ENCODE measurements at regions not wholly inside any gene's neighbourhood (a gene's known extent, or its start where the extent isn't known, plus 50 kb on each side); places are given as distances from the start of the nearest gene placed in this dataset.

GRCh38 chr7:54115028-54115763 lies 427.0 kb upstream of the VSTM2A start:
- no peak overlapping the region for H3K4me3 ChIP-seq (ENCODE audit: low read depth, poor library complexity, severe bottlenecking)
- intact Hi-C loops (cut with DNase I; ENCODE audit: low total_unique reads) = no loop called here
- no peak for TF ChIP-seq POLR2A (IDR thresholded peaks at IDR 0.05)
- no peak for TF ChIP-seq CTCF (IDR thresholded peaks at IDR 0.05)
- DNase-seq (ENCODE audit: low spot score in 2 of 2) = no peak
- WGBS, 2 donors = 77 to 83% methylated on average over 9 of the region's 9 CpGs

- TF ChIP-seq CTCF (IDR thresholded peaks at IDR 0.05) = no peak
- no peak for TF ChIP-seq POLR2A (IDR thresholded peaks at IDR 0.05)
- no peak overlapping the region for H3K4me3 ChIP-seq (ENCODE audit: low read depth, poor library complexity, severe bottlenecking)
- intact Hi-C loops (cut with DNase I; ENCODE audit: low total_unique reads) = no loop called here
- no peak for DNase-seq (ENCODE audit: low spot score in 2 of 2)
- WGBS, 2 donors = 37 to 57% methylated on average over 2 of the region's 2 CpGs
Observed at GRCh38 chr7:54116956-54117355, 425.2 kb upstream of the VSTM2A start.

GRCh38 chr7:54129035-54129434 lies 413.1 kb upstream of the VSTM2A start:
- H3K4me3 ChIP-seq (ENCODE audit: low read depth, poor library complexity, severe bottlenecking) = no peak overlapping the region
- intact Hi-C loops (cut with DNase I; ENCODE audit: low total_unique reads) = no loop called here
- DNase-seq (ENCODE audit: low spot score in 2 of 2) = no peak
- TF ChIP-seq CTCF (IDR thresholded peaks at IDR 0.05) (no peak), POLR2A (IDR thresholded peaks at IDR 0.05) (no peak)

GRCh38 chr7:54141576-54141975 lies 400.6 kb upstream of the VSTM2A start:
- DNase-seq (ENCODE audit: low spot score in 2 of 2) = no peak
- H3K4me3 ChIP-seq (ENCODE audit: low read depth, poor library complexity, severe bottlenecking) = no peak overlapping the region
- intact Hi-C loops (cut with DNase I; ENCODE audit: low total_unique reads) = no loop called here
- no peak for TF ChIP-seq POLR2A (IDR thresholded peaks at IDR 0.05)
- no peak for TF ChIP-seq CTCF (IDR thresholded peaks at IDR 0.05)

- TF ChIP-seq POLR2A (IDR thresholded peaks at IDR 0.05) (no peak), CTCF (IDR thresholded peaks at IDR 0.05) (no peak)
- WGBS, 2 donors = 88% methylated on average over 8 of the region's 8 CpGs
- no peak for DNase-seq (ENCODE audit: low spot score in 2 of 2)
- H3K4me3 ChIP-seq (ENCODE audit: low read depth, poor library complexity, severe bottlenecking) = no peak overlapping the region
- intact Hi-C loops (cut with DNase I; ENCODE audit: low total_unique reads) = no loop called here
Observed at GRCh38 chr7:54145716-54146115, 396.5 kb upstream of the VSTM2A start.

- no peak for DNase-seq (ENCODE audit: low spot score in 2 of 2)
- intact Hi-C loops (cut with DNase I; ENCODE audit: low total_unique reads) = no loop called here
- no peak overlapping the region for H3K4me3 ChIP-seq (ENCODE audit: low read depth, poor library complexity, severe bottlenecking)
- TF ChIP-seq POLR2A (IDR thresholded peaks at IDR 0.05) = no peak
- WGBS, 2 donors = 54 to 65% methylated on average over 2 of the region's 2 CpGs
Observed at GRCh38 chr7:54153462-54153861, 388.7 kb upstream of the VSTM2A start.
